H1 (cell line): ENCODE measurements at regions not wholly inside any gene's neighbourhood (a gene's known extent, or its start where the extent isn't known, plus 50 kb on each side); places are given as distances from the start of the nearest gene placed in this dataset.

Experiments used
- CBX8 ChIP-seq: fragments of 300-800, 300-1000 bp; sonication (generic); IDR thresholded peaks from 2 replicates; pipeline ENCODE4 v1.7.1; 2016; ENCODE audit warnings: low read depth, low read length, borderline replicate concordance
- EGR1 ChIP-seq: IDR thresholded peaks from 2 replicates; pipeline ENCODE4 v1.6.1; 2011; ENCODE audit warnings: low read depth, low read length, borderline replicate concordance
- PHF8 ChIP-seq: fragments of 200-600 bp; sonication (generic); conservative IDR thresholded peaks from 2 replicates; pipeline ENCODE4 v1.7.1; 2012; ENCODE audit warnings: low read depth, mild to moderate bottlenecking, inconsistent platforms, low read length, moderate library complexity
- ZNF274 ChIP-seq: IDR thresholded peaks from 2 replicates; pipeline ENCODE4 v1.7.0; 2012; ENCODE audit warnings: low read length, borderline replicate concordance; ENCODE audit errors: extremely low read depth
- TF ChIP-seq, protein P1 (sequence below): IDR thresholded peaks from 2 replicates; pipeline ENCODE4 v1.6.1; 2012; ENCODE audit warnings: inconsistent platforms

DNA sequence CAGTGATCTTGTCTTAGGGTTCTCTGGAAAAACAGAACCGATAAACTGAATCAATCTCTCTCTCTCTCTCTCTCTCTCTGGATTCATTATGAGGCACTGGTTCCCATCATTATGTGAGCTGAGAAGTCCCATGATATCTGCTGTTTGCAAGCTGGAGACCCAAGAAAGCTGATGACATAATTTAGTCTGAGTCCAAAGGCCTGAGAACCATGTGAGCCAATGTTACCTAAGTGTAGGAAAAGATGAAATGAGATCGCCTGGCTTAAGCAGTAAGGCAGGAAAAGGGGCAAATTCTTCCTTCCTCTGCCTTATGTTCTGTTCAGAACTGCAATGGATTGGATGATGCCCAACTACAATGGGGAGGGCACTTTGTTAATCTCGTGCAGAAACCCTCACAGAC lies 207.4 kb downstream of the RBM46 start (continued):
- TF ChIP-seq, protein P1, sequence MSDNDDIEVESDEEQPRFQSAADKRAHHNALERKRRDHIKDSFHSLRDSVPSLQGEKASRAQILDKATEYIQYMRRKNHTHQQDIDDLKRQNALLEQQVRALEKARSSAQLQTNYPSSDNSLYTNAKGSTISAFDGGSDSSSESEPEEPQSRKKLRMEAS: no peak
- TF ChIP-seq PHF8 (no peak), ZNF274 (no peak), CBX8 (no peak), EGR1 (no peak)
